Stimulated activated CD8-positive, alpha-beta memory T cell treated with anti-CD3 and anti-CD28 coated beads, Interleukin-12 subunit alpha, Interleukin-12 subunit beta, amount 100 ng/mL, for 24 hours (primary cell): ENCODE measurements at regions not wholly inside any gene's neighbourhood (a gene's known extent, or its start where the extent isn't known, plus 50 kb on each side); places are given as distances from the start of the nearest gene placed in this dataset.
"Not testable (repeated sequence)": the region's sequence is repeated elsewhere in the genome, so short reads cannot be mapped to it uniquely, and the experiment has no call there.

Source experiments
- DNase-seq: peaks from one replicate; pipeline ENCODE4 v3.0.0-alpha.2; 2020; ENCODE audit errors: extremely low read depth

GRCh38 chr6:164700497-164700896, 608.9 kb downstream of the C6orf118 start:
- DNase-seq: no peak

- no peak for DNase-seq
Observed at GRCh38 chr6:164695896-164696295, 613.5 kb downstream of the C6orf118 start.

DNA sequence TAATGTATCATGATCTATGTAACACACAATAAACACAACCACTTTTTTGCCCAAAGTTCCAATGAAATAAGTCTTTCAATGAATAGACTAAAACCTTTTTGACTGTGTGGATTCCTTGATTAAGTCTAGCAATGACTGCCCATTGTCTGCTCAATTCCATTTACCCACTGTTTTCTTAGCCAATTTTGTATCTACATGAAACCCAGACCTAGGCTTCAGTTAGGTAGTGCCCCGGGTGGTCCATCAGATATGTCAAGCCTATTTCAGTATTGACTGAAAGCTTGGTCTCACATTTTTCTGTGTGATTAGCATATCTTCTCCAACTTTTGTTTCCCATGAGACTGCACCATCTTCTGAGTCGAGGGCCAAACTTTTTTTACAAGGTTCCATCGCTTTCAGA, 615.0 kb downstream of the C6orf118 start:
- DNase-seq: no peak

DNA sequence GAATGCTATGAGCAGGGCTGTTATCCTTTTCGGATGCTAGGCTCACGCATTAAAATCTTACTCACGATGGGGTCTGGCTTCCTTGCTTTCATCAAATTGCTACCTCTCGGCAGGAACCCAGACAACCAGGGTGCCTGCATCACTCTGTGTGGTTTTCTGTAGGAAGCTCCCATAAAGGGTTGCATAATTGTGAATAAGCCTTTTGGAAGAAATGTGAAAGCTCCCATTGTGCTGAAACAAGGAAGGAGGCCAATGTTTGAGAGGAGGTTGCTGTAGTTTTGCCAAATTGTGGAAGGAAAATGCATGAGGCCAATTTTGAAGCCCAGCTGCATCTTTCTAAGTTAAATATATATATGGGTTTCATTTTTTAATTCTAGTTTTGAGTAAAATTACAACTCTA, 615.5 kb downstream of the C6orf118 start:
- DNase-seq: no peak

- DNase-seq: no peak
Observed at GRCh38 chr6:164692772-164693510, 616.5 kb downstream of the C6orf118 start.

GRCh38 chr6:164690702-164691500, 618.5 kb downstream of the C6orf118 start:
- DNase-seq: no peak

GRCh38 chr6:164690241-164690640, 619.2 kb downstream of the C6orf118 start:
- no peak for DNase-seq

GRCh38 chr6:164665328-164665727, 644.1 kb downstream of the C6orf118 start:
- DNase-seq: no peak

- no peak for DNase-seq
Observed at GRCh38 chr6:164663634-164664033, 645.8 kb downstream of the C6orf118 start.

DNA sequence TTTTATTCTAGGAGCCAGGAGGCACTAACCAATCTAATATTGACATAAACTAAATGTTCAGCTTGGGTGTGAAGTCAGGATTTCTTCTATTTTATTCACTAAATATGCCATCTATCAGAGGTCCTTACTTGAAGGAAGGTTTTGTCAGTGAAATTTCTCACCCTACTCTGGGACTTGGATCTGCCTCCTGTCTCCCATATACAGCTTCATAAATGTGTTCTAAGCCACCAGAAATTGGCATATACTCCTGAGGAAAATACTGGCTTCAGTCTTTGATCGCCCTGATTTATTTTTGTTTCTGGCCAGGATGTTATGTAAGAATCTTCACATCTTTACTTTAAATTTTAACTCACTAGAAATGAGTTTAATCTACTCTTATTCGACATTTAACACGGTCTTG, 647.7 kb downstream of the C6orf118 start:
- DNase-seq: no peak

DNA sequence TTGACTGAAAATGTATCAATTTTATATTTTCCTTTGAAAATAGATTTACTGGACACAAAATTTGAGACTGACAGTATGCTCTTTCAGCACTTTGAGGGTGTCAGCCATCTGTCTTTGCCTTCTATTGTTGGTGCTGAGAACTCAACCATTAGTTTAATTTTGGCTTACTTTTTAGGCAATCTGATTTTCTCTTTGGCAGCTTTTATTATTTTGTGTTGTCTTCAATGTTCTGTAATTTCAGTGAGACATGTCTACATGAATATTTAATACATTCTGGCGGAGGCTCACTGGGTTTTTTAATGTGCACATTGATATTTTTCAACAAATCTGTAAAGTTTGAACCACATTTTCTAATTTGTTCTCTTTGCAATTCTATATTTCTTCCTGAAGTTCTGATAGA, 648.6 kb downstream of the C6orf118 start:
- no peak for DNase-seq

GRCh38 chr6:164640956-164641355, 668.4 kb downstream of the C6orf118 start:
- no peak for DNase-seq

- no peak for DNase-seq
Observed at GRCh38 chr6:164628302-164628931, 681.0 kb downstream of the C6orf118 start.

- no peak for DNase-seq
Observed at GRCh38 chr6:164616917-164617524, 692.4 kb downstream of the C6orf118 start.

DNA sequence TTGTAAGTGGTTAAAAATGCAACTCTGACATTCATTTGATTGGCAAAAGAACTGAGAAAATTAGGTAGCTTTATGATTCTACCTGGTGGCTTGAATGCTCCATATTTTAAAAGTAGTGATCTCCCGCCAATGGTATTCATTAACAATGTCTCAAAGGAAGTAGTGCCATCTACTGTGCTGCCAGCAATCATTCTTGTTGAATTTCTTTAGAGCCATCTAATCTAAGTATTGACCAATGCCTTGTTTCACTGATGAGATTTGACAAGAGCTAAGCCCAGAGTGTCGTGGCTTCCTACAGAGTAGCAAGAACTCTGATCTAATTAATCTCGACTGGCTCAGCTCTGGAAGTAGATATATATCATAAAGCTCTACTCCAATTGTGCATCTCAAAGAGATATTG, 696.7 kb downstream of the C6orf118 start:
- no peak for DNase-seq

DNA sequence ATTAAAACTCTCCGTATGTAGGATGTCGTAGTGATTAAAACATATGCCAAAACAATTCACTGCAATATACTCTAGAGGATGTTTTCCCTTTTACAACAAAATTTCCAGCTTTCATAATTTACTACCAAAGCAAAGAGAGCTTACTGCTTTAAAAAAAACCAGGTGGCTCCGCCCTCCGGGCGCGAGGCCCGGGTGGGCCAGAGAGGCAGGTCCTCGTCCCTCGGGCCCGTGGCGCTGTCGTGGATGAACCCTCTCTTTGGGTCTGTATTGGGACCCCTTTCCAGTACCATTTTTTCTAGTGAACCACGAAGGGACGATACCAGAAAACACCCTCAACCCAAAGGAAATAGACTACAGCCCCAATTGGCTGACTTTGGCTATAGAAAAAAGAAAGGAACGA, 698.5 kb downstream of the C6orf118 start:
- not testable (repeated sequence) for DNase-seq

DNA sequence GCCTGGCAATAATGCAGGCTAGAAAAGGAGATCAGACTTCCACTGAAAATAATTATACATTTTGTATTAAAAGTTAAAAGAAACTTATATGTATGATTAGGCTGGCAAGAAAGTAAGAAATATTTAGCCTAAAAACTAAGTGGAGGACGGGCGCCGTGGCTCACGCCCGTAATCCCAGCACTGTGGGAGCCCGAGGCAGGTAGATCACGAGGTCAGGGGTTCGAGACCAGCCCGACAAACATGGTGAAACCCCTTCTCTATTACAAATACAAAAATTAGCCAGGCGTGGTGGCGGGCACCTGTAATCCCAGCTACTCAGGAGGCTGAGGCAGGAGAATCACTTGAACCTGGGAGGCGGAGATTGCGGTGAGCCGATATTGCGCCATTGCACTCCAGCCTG, 707.0 kb downstream of the C6orf118 start:
- DNase-seq: not testable (repeated sequence)

DNA sequence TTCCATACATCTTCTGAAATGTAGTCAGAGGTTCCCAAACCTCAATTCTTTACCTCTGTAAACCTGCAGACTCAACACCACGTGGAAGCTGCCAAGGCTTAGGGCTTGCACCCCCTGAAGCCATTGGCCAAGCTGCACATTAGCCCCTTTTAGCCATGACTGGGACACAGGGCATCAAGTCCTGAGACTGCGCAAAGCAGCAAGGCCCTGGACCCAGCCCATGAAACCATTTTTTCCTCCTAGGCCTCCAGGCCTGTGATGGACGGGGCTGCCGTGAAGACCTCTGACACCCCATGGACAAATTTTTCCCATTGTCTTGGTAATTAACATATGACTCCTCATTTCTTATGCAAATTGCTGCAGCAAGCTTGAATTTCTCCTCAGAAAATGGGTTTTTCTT, 727.8 kb downstream of the C6orf118 start:
- no peak for DNase-seq

DNA sequence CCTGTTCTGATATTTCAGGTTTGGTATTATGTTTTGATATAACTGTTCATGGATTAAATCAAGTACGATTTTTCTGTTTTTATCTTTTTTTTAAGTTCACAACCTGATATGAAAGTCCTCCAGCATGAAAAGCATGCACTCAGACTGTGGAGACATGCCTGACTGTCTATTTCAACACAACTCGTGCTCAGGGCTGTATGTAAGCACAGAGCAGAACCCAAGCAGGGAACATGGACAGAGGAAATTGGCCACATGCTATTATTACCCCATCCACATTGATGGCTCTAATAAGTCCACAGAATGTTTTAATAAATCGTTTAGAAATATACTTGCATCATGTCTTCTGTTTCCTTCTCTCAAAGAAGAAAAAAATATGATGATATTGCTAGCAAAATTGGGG, 730.4 kb downstream of the C6orf118 start:
- no peak for DNase-seq

DNA sequence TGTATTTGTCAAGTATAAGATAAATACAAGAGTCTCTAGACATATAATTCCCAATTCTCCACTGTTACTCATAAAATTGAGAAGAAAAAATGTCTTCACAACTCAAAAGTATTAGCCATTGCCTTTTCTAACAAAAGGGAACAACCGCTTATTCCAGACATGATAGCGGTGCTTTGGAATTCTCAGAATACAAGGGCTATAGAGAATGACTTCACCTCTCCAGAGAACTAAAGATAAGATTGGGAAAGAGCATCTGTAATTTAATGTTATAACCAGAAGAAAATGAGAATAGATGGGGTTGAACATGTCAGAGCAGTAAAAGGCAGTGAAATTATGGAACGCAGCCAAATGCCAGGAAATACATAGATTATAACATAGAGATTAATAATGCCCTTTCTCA, 730.8 kb downstream of the C6orf118 start:
- DNase-seq: no peak

DNA sequence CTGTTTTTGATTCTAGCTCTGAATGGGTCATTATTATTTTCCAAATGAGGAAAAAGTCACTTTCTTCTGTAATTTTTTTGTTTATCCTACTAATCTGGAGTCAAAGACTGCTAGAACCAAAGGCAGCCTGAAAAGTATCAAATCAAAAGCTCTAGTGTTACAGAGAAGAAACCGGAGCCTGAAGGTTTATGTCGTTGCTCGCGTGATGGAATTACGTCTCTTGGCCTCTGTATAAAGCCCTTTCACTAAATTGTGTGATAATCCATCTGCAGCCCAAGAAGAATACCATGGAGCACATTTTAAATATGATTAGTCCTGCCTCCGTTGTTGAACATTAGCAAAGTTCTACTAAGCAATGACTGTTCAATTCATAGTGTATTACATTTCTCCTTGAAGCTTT, 738.6 kb downstream of the C6orf118 start:
- no peak for DNase-seq

- no peak for DNase-seq
Observed at GRCh38 chr6:164569509-164569908, 739.9 kb downstream of the C6orf118 start.
